ENCODE measurements at regions not wholly inside any gene's neighbourhood (a gene's known extent, or its start where the extent isn't known, plus 50 kb on each side); places are given as distances from the start of the nearest gene placed in this dataset.

DNA sequence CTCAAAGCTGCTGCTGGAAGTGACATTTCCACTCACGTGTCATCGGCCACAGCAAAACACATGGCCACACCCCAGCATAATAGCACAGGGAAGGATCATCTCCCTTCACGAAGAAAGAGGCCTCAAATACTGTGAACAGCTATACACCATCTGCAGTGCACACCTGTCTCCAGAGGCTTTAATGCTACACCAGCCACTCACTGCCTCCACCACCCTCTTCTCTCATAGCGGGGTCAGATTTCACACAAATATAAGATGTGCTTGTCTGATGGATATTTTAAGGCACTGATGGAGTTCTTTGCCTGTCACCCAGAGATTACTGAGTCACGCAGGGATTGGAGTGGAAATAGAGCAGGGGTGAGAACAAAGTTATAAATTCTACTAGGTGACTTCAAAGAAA, 374.0 kb downstream of the ZNF516 start:
- H3K27ac ChIP-seq = no peak overlapping the region
- H3K4me1 ChIP-seq = no peaks in the 10 kb centered on the region
- no peaks in the 10 kb centered on the region for H3K36me3 ChIP-seq
- TF ChIP-seq CTCF (IDR thresholded peaks at IDR 0.05) = no peak
- TF ChIP-seq POLR2A (IDR thresholded peaks at IDR 0.05) = no peak
- no peak for TF ChIP-seq EP300 (IDR thresholded peaks at IDR 0.05)
- TF ChIP-seq POLR2AphosphoS5 (IDR thresholded peaks at IDR 0.05) = no peak
- H3K27me3 ChIP-seq = no peaks in the 10 kb centered on the region
- no peak for DNase-seq
- peak in 1 of 2 donors; percentile 26 for ATAC-seq (ENCODE audit: low FRiP score in 2 of 2)
- H3K4me3 ChIP-seq = no peak overlapping the region
- 71 to 80% methylated on average over 5 of the region's 5 CpGs for WGBS, 2 donors
- H3K9me3 ChIP-seq = no peaks in the 10 kb centered on the region

DNA sequence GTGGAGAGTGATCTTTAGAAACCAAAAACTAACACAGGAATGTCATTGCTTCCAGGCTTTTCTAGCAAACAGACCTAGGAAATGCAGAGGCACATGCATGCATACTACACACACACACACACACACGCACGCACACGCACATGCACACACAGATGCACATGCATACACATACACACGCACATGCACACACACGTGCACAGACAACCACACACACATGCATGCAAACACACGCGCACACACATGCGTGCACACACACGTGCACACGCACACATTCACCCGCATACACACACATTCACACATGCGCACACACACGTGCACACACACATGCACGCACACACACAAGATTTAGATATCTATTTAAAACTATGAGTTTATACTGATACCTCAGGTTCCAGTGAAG, 379.5 kb downstream of the ZNF516 start:
- Histone ChIP-seq H3K9me3 (no peaks in the 10 kb centered on the region), H3K27me3 (no peaks in the 10 kb centered on the region), H3K27ac (no peak overlapping the region), H3K4me1 (no peaks in the 10 kb centered on the region), H3K4me3 (no peak overlapping the region), H3K36me3 (no peaks in the 10 kb centered on the region)
- no peak for ATAC-seq (ENCODE audit: low FRiP score in 2 of 2)
- no peak for DNase-seq
- TF ChIP-seq CTCF (IDR thresholded peaks at IDR 0.05) (no peak), EP300 (IDR thresholded peaks at IDR 0.05) (no peak), POLR2A (IDR thresholded peaks at IDR 0.05) (no peak), POLR2AphosphoS5 (IDR thresholded peaks at IDR 0.05) (no peak)
- WGBS, 2 donors = 69 to 80% methylated on average over 14 of the region's 14 CpGs

- Histone ChIP-seq H3K27ac (no peak overlapping the region), H3K27me3 (no peaks in the 10 kb centered on the region), H3K4me3 (no peak overlapping the region), H3K4me1 (no peaks in the 10 kb centered on the region), H3K9me3 (no peaks in the 10 kb centered on the region), H3K36me3 (no peaks in the 10 kb centered on the region)
- TF ChIP-seq POLR2AphosphoS5 (IDR thresholded peaks at IDR 0.05) = no peak
- no peak for TF ChIP-seq POLR2A (IDR thresholded peaks at IDR 0.05)
- no peak for TF ChIP-seq EP300 (IDR thresholded peaks at IDR 0.05)
- no peak for TF ChIP-seq CTCF (IDR thresholded peaks at IDR 0.05)
- DNase-seq (no peak), ATAC-seq (ENCODE audit: low FRiP score in 2 of 2) (no peak)
- WGBS, 2 donors = 83 to 86% methylated on average over 10 of the region's 10 CpGs
Measured at GRCh38 chr18:76113101-76113500, 381.9 kb downstream of the ZNF516 start.

GRCh38 chr18:76102626-76103025, 392.4 kb downstream of the ZNF516 start:
- H3K36me3 ChIP-seq = no peaks in the 10 kb centered on the region
- H3K4me1 ChIP-seq = no peaks in the 10 kb centered on the region
- DNase-seq = no peak
- H3K9me3 ChIP-seq = no peaks in the 10 kb centered on the region
- 71 to 89% methylated on average over 5 of the region's 5 CpGs for WGBS, 2 donors
- no peak for ATAC-seq (ENCODE audit: low FRiP score in 2 of 2)
- no peak overlapping the region for H3K4me3 ChIP-seq
- TF ChIP-seq POLR2A (IDR thresholded peaks at IDR 0.05) (no peak), CTCF (IDR thresholded peaks at IDR 0.05) (no peak), POLR2AphosphoS5 (IDR thresholded peaks at IDR 0.05) (no peak)
- H3K27ac ChIP-seq = no peak overlapping the region
- no peaks in the 10 kb centered on the region for H3K27me3 ChIP-seq

DNA sequence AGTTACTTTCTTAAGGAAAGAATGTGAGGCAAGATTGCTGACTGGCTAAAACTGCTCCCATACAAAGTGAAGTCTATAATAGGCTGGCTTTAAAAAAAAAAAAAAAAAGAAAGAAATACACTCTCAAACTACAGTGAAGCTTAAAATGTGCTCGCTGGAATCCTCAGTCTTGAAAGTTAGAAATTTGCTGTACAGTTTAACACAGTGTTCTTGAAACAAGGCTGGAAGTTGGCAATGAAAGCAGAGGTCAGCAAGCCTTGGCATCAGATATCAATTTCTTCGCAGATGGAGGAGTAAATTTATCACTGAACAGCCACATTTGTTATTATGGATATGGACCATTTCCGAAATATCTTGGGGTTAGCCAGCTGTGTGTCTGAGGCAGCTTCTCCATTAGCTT, 392.9 kb downstream of the ZNF516 start:
- 47 to 70% methylated on average over 3 of the region's 3 CpGs for WGBS, 2 donors
- H3K27me3 ChIP-seq = no peaks in the 10 kb centered on the region
- TF ChIP-seq CTCF (IDR thresholded peaks at IDR 0.05) = no peak
- no peak for TF ChIP-seq POLR2AphosphoS5 (IDR thresholded peaks at IDR 0.05)
- no peak for TF ChIP-seq POLR2A (IDR thresholded peaks at IDR 0.05)
- no peak for TF ChIP-seq EP300 (IDR thresholded peaks at IDR 0.05)
- no peak for DNase-seq
- H3K36me3 ChIP-seq = no peaks in the 10 kb centered on the region
- no peak overlapping the region for H3K27ac ChIP-seq
- no peaks in the 10 kb centered on the region for H3K4me1 ChIP-seq
- no peaks in the 10 kb centered on the region for H3K9me3 ChIP-seq
- ATAC-seq (ENCODE audit: low FRiP score in 2 of 2) = no peak
- no peak overlapping the region for H3K4me3 ChIP-seq
